GM19395 (cell line): ENCODE measurements at regions not wholly inside any gene's neighbourhood (a gene's known extent, or its start where the extent isn't known, plus 50 kb on each side); places are given as distances from the start of the nearest gene placed in this dataset.

Experiments
- ATAC-seq: cut with Tn5 transposase; IDR thresholded peaks from one replicate; pipeline ENCODE4 v1.9.1; 2021; ENCODE audit warnings: mild to moderate bottlenecking, moderate library complexity; ENCODE audit not compliant: unreplicated experiment

GRCh38 chr20:7667194-7667593 lies 273.1 kb downstream of the HAO1 start:
- ATAC-seq, result no peak

- no peak for ATAC-seq
Observed at GRCh38 chr20:7672571-7672970, 267.7 kb downstream of the HAO1 start.

GRCh38 chr20:7673841-7674240 lies 266.4 kb downstream of the HAO1 start:
- ATAC-seq, result no peak

- ATAC-seq, result no peak
Observed at GRCh38 chr20:7682916-7683315, 257.3 kb downstream of the HAO1 start.

GRCh38 chr20:7687065-7687464 lies 253.2 kb downstream of the HAO1 start:
- no peak for ATAC-seq

- ATAC-seq, result no peak
Observed at GRCh38 chr20:7689151-7689550, 251.1 kb downstream of the HAO1 start.

- no peak for ATAC-seq
Observed at GRCh38 chr20:7691647-7692269, 248.5 kb downstream of the HAO1 start.

GRCh38 chr20:7692478-7692877 lies 247.8 kb downstream of the HAO1 start:
- ATAC-seq, result no peak

GRCh38 chr20:7693761-7694160 lies 246.5 kb downstream of the HAO1 start:
- no peak for ATAC-seq

GRCh38 chr20:7695051-7695495 lies 245.2 kb downstream of the HAO1 start:
- ATAC-seq, result no peak

- ATAC-seq, result no peak
Observed at GRCh38 chr20:7695635-7696034, 244.6 kb downstream of the HAO1 start.

- no peak for ATAC-seq
Observed at GRCh38 chr20:7696311-7696710, 243.9 kb downstream of the HAO1 start.

- no peak for ATAC-seq
Observed at GRCh38 chr20:7702141-7702540, 238.1 kb downstream of the HAO1 start.

- no peak for ATAC-seq
Observed at GRCh38 chr20:7703551-7703961, 236.7 kb downstream of the HAO1 start.

GRCh38 chr20:7703996-7704395 lies 236.3 kb downstream of the HAO1 start:
- no peak for ATAC-seq

GRCh38 chr20:7708112-7708511 lies 232.1 kb downstream of the HAO1 start:
- ATAC-seq, result no peak

GRCh38 chr20:7708782-7709181 lies 231.5 kb downstream of the HAO1 start:
- no peak for ATAC-seq

GRCh38 chr20:7710440-7710839 lies 229.8 kb downstream of the HAO1 start:
- ATAC-seq, result no peak

- no peak for ATAC-seq
Observed at GRCh38 chr20:7712661-7713060, 227.6 kb downstream of the HAO1 start.

- ATAC-seq, result no peak
Observed at GRCh38 chr20:7714549-7714948, 225.7 kb downstream of the HAO1 start.

GRCh38 chr20:7716286-7716972 lies 223.8 kb downstream of the HAO1 start:
- peak; percentile 53 for ATAC-seq

GRCh38 chr20:7722564-7722963 lies 217.7 kb downstream of the HAO1 start:
- ATAC-seq, result no peak

GRCh38 chr20:7723284-7723683 lies 217.0 kb downstream of the HAO1 start:
- no peak for ATAC-seq
